ENCODE measurements at regions not wholly inside any gene's neighbourhood (a gene's known extent, or its start where the extent isn't known, plus 50 kb on each side); places are given as distances from the start of the nearest gene placed in this dataset.

DNA sequence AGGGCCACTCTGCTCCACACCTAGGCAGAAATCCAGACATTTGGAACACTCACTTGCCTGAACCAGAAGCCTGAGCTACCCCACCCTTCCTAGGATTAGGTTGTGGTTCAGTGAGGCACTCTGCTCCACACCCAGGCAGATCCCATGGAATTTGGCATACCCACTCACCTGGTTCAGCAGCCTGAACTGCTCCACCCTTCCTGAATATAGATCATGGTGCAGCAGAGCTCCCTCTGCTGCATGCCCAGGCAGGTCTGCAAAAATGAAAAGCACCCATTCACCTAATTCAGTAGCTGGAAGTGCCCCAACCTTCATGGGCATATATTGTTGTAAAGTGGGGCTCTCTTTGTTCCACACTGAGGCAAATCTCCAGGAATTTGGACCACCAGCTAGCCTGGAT lies 185.1 kb upstream of the CNTNAP5 start:
- no peak overlapping the region for H3K27ac Mint-ChIP-seq
- H3K4me3 ChIP-seq (ENCODE audit: low read length), result no peak overlapping the region
- peaks cover 15% of the 10 kb centered on the region for H3K9me3 Mint-ChIP-seq
- no peaks in the 10 kb centered on the region for H3K27me3 Mint-ChIP-seq (ENCODE audit: insufficient read depth)
- no peak overlapping the region for H3K9ac ChIP-seq (ENCODE audit: extremely low read depth, low read length, poor library complexity, severe bottlenecking)
- no peak for DNase-seq
- no peaks in the 10 kb centered on the region for H3K36me3 ChIP-seq (ENCODE audit: control insufficient read depth, insufficient read depth, low read length)
- H3K36me3 Mint-ChIP-seq (ENCODE audit: low read depth), result no peaks in the 10 kb centered on the region
- no peaks in the 10 kb centered on the region for H3K27me3 ChIP-seq (ENCODE audit: control insufficient read depth, insufficient read depth, low read length, poor library complexity, severe bottlenecking)
- H3K4me1 ChIP-seq (ENCODE audit: control insufficient read depth, insufficient read depth, low read length), result no peaks in the 10 kb centered on the region
- TF ChIP-seq, protein P1, sequence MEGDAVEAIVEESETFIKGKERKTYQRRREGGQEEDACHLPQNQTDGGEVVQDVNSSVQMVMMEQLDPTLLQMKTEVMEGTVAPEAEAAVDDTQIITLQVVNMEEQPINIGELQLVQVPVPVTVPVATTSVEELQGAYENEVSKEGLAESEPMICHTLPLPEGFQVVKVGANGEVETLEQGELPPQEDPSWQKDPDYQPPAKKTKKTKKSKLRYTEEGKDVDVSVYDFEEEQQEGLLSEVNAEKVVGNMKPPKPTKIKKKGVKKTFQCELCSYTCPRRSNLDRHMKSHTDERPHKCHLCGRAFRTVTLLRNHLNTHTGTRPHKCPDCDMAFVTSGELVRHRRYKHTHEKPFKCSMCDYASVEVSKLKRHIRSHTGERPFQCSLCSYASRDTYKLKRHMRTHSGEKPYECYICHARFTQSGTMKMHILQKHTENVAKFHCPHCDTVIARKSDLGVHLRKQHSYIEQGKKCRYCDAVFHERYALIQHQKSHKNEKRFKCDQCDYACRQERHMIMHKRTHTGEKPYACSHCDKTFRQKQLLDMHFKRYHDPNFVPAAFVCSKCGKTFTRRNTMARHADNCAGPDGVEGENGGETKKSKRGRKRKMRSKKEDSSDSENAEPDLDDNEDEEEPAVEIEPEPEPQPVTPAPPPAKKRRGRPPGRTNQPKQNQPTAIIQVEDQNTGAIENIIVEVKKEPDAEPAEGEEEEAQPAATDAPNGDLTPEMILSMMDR (conservative IDR thresholded peaks at IDR 0.05), result no peak
- peaks cover 25% of the 10 kb centered on the region for H3K9me3 ChIP-seq (ENCODE audit: control insufficient read depth, low read length)
- no peaks in the 10 kb centered on the region for H3K4me1 Mint-ChIP-seq
- H3K27ac ChIP-seq (ENCODE audit: low read depth, low read length), result no peak overlapping the region
- no peak overlapping the region for H3K4me3 Mint-ChIP-seq

- H3K9me3 Mint-ChIP-seq, result peaks cover 15% of the 10 kb centered on the region
- no peaks in the 10 kb centered on the region for H3K36me3 ChIP-seq (ENCODE audit: control insufficient read depth, insufficient read depth, low read length)
- H3K4me1 ChIP-seq (ENCODE audit: control insufficient read depth, insufficient read depth, low read length), result no peaks in the 10 kb centered on the region
- no peak overlapping the region for H3K4me3 ChIP-seq (ENCODE audit: low read length)
- no peak for DNase-seq
- no peak overlapping the region for H3K27ac Mint-ChIP-seq
- no peaks in the 10 kb centered on the region for H3K4me1 Mint-ChIP-seq
- 87 to 100% methylated on average over 1 to 3 of the region's 3 CpGs for WGBS, 2 experiments (ENCODE audit: insufficient coverage in 1 of 2, insufficient read length in 1 of 2)
- H3K27ac ChIP-seq (ENCODE audit: low read depth, low read length), result no peak overlapping the region
- TF ChIP-seq, protein P1 (conservative IDR thresholded peaks at IDR 0.05), result no peak
- no peaks in the 10 kb centered on the region for H3K27me3 ChIP-seq (ENCODE audit: control insufficient read depth, insufficient read depth, low read length, poor library complexity, severe bottlenecking)
- H3K36me3 Mint-ChIP-seq (ENCODE audit: low read depth), result no peaks in the 10 kb centered on the region
- no peak overlapping the region for H3K4me3 Mint-ChIP-seq
- H3K9me3 ChIP-seq (ENCODE audit: control insufficient read depth, low read length), result peaks cover 25% of the 10 kb centered on the region
- no peaks in the 10 kb centered on the region for H3K27me3 Mint-ChIP-seq (ENCODE audit: insufficient read depth)
- no peak overlapping the region for H3K9ac ChIP-seq (ENCODE audit: extremely low read depth, low read length, poor library complexity, severe bottlenecking)
Observed at GRCh38 chr2:123840574-123840973, 184.5 kb upstream of the CNTNAP5 start.

DNA sequence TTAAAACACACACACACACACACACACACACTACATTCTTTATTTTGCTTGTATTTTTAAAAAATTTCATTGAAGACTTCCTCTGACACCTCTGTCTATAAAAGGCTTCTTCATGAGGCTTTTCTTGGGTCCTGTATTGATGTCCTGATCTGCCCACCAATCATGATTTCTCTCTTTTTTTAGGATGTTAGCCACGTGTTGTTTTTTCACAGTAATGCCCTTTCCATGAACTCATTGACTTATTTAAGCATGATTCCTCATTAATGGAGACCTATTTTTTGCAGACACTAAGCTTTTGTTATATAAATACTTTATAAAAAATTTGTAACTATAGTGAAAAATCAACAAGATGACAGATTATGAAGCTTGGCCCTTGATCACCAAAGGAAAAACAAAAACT lies 173.8 kb upstream of the CNTNAP5 start:
- Mint-ChIP-seq H3K4me1 (no peaks in the 10 kb centered on the region), H3K27ac (no peak overlapping the region), H3K36me3 (ENCODE audit: low read depth) (no peaks in the 10 kb centered on the region), H3K27me3 (ENCODE audit: insufficient read depth) (no peaks in the 10 kb centered on the region), H3K4me3 (no peak overlapping the region), H3K9me3 (peaks cover 32% of the 10 kb centered on the region)
- Histone ChIP-seq H3K27ac (ENCODE audit: low read depth, low read length) (no peak overlapping the region), H3K9ac (ENCODE audit: extremely low read depth, low read length, poor library complexity, severe bottlenecking) (no peak overlapping the region), H3K36me3 (ENCODE audit: control insufficient read depth, insufficient read depth, low read length) (no peaks in the 10 kb centered on the region), H3K27me3 (ENCODE audit: control insufficient read depth, insufficient read depth, low read length, poor library complexity, severe bottlenecking) (no peaks in the 10 kb centered on the region), H3K9me3 (ENCODE audit: control insufficient read depth, low read length) (peaks cover 31% of the 10 kb centered on the region), H3K4me1 (ENCODE audit: control insufficient read depth, insufficient read depth, low read length) (no peaks in the 10 kb centered on the region), H3K4me3 (ENCODE audit: low read length) (no peak overlapping the region)
- 88% methylated on average over 1 of the region's 1 CpG; no CpG with 5 or more reads in 1 of the 2 experiments for WGBS, 2 experiments (ENCODE audit: insufficient coverage in 1 of 2, insufficient read length in 1 of 2)
- TF ChIP-seq, protein P1 (conservative IDR thresholded peaks at IDR 0.05), result no peak
- no peak for DNase-seq
